ENCODE measurements at regions not wholly inside any gene's neighbourhood (a gene's known extent, or its start where the extent isn't known, plus 50 kb on each side); places are given as distances from the start of the nearest gene placed in this dataset.

- no peaks in the 10 kb centered on the region for H3K27me3 ChIP-seq (ENCODE audit: control insufficient read depth, extremely low read depth, insufficient read depth, low read length)
- H3K9ac ChIP-seq (ENCODE audit: control insufficient read depth, extremely low read depth, insufficient read depth, low read length), result no peak overlapping the region
- no peaks in the 10 kb centered on the region for H3K9me1 ChIP-seq (ENCODE audit: control insufficient read depth, extremely low read depth, insufficient read depth, low read length)
- no peaks in the 10 kb centered on the region for H3K79me2 ChIP-seq (ENCODE audit: control insufficient read depth, insufficient read depth, low read length)
- peaks cover 4% of the 10 kb centered on the region for H3K4me1 ChIP-seq (ENCODE audit: control insufficient read depth, extremely low read depth, insufficient read depth, low read length)
- dilution Hi-C loops (cut with MboI; ENCODE audit: extremely low pct_ligation_motif_present, low sequenced_read_pairs), result no loop called here
- H3K4me3 ChIP-seq (ENCODE audit: control insufficient read depth in 2 of 3, extremely low read depth in 1 of 3, insufficient read depth in 2 of 3, low read depth in 1 of 3, low read length in 3 of 3), result no peak overlapping the region
- DNase-seq (ENCODE audit: low read depth, low spot score) (no peak), FAIRE-seq (no peak)
- H3K36me3 ChIP-seq (ENCODE audit: control insufficient read depth in 2 of 2, extremely low read depth in 1 of 2, insufficient read depth in 2 of 2, low read length in 2 of 2), result no peaks in the 10 kb centered on the region
- no peaks in the 10 kb centered on the region for H3K9me3 ChIP-seq (ENCODE audit: control insufficient read depth, low read depth, low read length)
- no peak overlapping the region for H3K4me2 ChIP-seq (ENCODE audit: control insufficient read depth, extremely low read depth, insufficient read depth, low read depth, low read length)
- H3K27ac ChIP-seq (ENCODE audit: control insufficient read depth, insufficient read depth, low read length), result no peak overlapping the region
- TF ChIP-seq CTCF (optimal IDR thresholded peaks at IDR 0.05 in 1 of 3, IDR thresholded peaks at IDR 0.05 in 1 of 3, conservative IDR thresholded peaks at IDR 0.05 in 1 of 3; ENCODE audit: extremely low read depth in 1 of 3, insufficient read depth in 2 of 3, low read length in 3 of 3), result no peak
- H4K20me1 ChIP-seq (ENCODE audit: control insufficient read depth, extremely low read depth, insufficient read depth, low read length), result no peaks in the 10 kb centered on the region
- H2AFZ ChIP-seq (ENCODE audit: control insufficient read depth, low read length), result no peak overlapping the region
Measured at GRCh38 chr2:217127744-217128143, 267.9 kb upstream of the TNP1 start.

- Histone ChIP-seq H3K79me2 (ENCODE audit: control insufficient read depth, insufficient read depth, low read length) (no peaks in the 10 kb centered on the region), H2AFZ (ENCODE audit: control insufficient read depth, low read length) (no peak overlapping the region), H4K20me1 (ENCODE audit: control insufficient read depth, extremely low read depth, insufficient read depth, low read length) (no peaks in the 10 kb centered on the region), H3K9me3 (ENCODE audit: control insufficient read depth, low read depth, low read length) (no peaks in the 10 kb centered on the region), H3K36me3 (ENCODE audit: control insufficient read depth in 2 of 2, extremely low read depth in 1 of 2, insufficient read depth in 2 of 2, low read length in 2 of 2) (no peaks in the 10 kb centered on the region), H3K27ac (ENCODE audit: control insufficient read depth, insufficient read depth, low read length) (no peak overlapping the region), H3K4me2 (ENCODE audit: control insufficient read depth, extremely low read depth, insufficient read depth, low read depth, low read length) (no peak overlapping the region), H3K9ac (ENCODE audit: control insufficient read depth, extremely low read depth, insufficient read depth, low read length) (no peak overlapping the region), H3K9me1 (ENCODE audit: control insufficient read depth, extremely low read depth, insufficient read depth, low read length) (no peaks in the 10 kb centered on the region), H3K27me3 (ENCODE audit: control insufficient read depth, extremely low read depth, insufficient read depth, low read length) (no peaks in the 10 kb centered on the region), H3K4me1 (ENCODE audit: control insufficient read depth, extremely low read depth, insufficient read depth, low read length) (peaks cover 4% of the 10 kb centered on the region), H3K4me3 (ENCODE audit: control insufficient read depth in 2 of 3, extremely low read depth in 1 of 3, insufficient read depth in 2 of 3, low read depth in 1 of 3, low read length in 3 of 3) (no peak overlapping the region)
- dilution Hi-C loops (cut with MboI; ENCODE audit: extremely low pct_ligation_motif_present, low sequenced_read_pairs), result no loop called here
- FAIRE-seq (no peak), DNase-seq (ENCODE audit: low read depth, low spot score) (no peak)
- TF ChIP-seq CTCF (optimal IDR thresholded peaks at IDR 0.05 in 1 of 3, IDR thresholded peaks at IDR 0.05 in 1 of 3, conservative IDR thresholded peaks at IDR 0.05 in 1 of 3; ENCODE audit: extremely low read depth in 1 of 3, insufficient read depth in 2 of 3, low read length in 3 of 3) (no peak), EZH2 (IDR thresholded peaks at IDR 0.05; ENCODE audit: low read length) (no peak)
Measured at GRCh38 chr2:217125014-217125413, 265.1 kb upstream of the TNP1 start.

All from keratinocyte (primary cell).